AG08395 (cell line): ENCODE measurements at regions not wholly inside any gene's neighbourhood (a gene's known extent, or its start where the extent isn't known, plus 50 kb on each side); places are given as distances from the start of the nearest gene placed in this dataset.
"Not testable (repeated sequence)": the region's sequence is repeated elsewhere in the genome, so short reads cannot be mapped to it uniquely, and the experiment has no call there.

Experiments used
- DNase-seq: peaks from one replicate; pipeline ENCODE4 v3.0.0; 2012; ENCODE audit warnings: mixed read lengths, low spot score

GRCh38 chr2:89224803-89225202 lies 533.3 kb downstream of the RPIA start:
- not testable (repeated sequence) for DNase-seq

- not testable (repeated sequence) for DNase-seq
Measured at GRCh38 chr2:89229979-89230378, 538.5 kb downstream of the RPIA start.

- not testable (repeated sequence) for DNase-seq
Measured at GRCh38 chr2:89231241-89231640, 539.8 kb downstream of the RPIA start.

DNA sequence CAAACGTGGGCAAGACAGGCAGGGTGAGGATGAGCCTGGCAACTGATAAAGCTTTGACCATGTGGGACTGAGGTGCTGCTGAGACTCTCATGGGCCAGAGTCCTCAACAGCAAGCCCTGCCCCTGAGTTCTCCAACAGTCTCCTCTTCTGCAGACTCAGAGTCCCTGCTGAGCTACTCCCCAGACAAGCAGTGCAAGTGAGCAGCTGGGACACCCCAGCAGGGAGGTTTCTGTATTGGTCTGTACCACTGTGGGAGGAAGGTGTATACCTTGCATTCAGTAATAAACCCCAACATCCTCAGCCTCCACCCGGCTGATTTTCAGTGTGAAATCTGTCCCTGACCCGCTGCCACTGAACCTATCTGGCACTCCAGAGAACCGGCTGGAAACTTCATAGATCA lies 542.5 kb downstream of the RPIA start:
- not testable (repeated sequence) for DNase-seq

GRCh38 chr2:89234818-89235466 lies 543.5 kb downstream of the RPIA start:
- DNase-seq, result not testable (repeated sequence)

- not testable (repeated sequence) for DNase-seq
Measured at GRCh38 chr2:89236832-89237450, 545.5 kb downstream of the RPIA start.

- DNase-seq, result not testable (repeated sequence)
Measured at GRCh38 chr2:89237783-89238182, 546.3 kb downstream of the RPIA start.

DNA sequence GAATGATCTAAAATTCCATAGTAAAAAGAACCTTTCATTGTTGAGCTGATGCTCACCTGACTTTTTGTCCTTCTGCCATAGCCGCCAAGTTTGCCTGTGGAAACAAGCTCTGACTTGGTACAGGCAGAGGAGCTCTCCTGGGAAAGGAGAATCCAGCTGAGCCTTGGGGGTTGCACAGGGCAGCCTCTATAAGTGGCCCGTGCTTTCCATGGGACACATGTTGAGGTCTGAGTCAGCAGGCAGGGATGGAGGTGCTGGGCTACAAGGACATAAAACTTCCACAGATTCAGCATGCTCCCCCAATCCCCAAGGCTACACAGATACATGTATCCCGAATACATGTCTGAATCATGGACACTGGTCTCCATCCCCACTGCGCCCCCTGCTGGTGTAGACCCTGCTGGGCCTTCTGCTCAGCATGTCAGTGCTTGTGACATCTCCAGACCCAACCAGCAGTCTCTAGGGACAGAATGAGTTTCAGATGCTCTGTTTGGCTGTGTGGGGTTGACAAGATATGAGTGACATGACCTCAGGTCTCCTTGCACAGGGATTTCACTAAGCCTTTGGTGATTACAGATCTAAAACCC lies 551.7 kb downstream of the RPIA start:
- not testable (repeated sequence) for DNase-seq

DNA sequence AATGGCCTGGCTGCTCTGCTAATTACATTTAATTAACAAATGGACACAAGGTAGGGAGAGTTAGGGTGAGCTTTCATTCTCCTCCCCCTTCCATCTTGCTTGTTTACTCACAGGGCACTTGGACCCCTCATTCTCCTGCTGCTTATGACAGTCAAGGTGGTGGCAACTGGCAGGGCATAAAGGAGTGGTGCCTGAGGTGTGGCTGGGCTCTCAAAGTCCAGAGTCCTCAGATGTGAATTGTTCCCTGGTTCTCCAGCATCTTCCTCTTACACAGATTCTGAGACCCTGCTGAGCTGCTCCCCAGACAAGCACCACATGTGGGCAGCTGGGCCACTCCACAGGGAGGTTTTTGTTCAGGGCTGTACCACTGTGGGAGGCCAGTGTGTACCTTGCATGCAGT lies 552.9 kb downstream of the RPIA start:
- not testable (repeated sequence) for DNase-seq

DNA sequence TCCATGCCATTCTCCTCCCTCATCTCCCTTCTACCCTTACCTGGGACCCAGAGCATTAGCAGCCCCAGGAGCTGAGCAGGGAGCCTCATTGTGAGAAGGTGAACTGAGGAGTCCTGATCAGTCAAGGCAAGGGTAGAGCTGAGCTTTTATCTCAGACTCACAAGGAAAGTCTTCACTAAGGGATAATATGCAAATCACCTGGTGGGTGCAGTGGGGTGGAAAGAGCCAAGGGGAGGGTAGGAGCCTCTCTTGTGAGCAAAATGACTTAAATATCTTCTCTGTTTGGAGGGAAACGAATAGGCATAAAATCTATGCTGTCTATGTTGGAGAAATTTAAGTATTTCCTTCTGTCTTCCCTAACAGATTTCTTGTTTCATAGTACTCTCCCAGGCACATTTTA lies 554.0 kb downstream of the RPIA start:
- DNase-seq, result not testable (repeated sequence)

GRCh38 chr2:89246027-89246426 lies 554.6 kb downstream of the RPIA start:
- DNase-seq, result not testable (repeated sequence)

GRCh38 chr2:89246620-89247019 lies 555.1 kb downstream of the RPIA start:
- DNase-seq, result peak; percentile 12

DNA sequence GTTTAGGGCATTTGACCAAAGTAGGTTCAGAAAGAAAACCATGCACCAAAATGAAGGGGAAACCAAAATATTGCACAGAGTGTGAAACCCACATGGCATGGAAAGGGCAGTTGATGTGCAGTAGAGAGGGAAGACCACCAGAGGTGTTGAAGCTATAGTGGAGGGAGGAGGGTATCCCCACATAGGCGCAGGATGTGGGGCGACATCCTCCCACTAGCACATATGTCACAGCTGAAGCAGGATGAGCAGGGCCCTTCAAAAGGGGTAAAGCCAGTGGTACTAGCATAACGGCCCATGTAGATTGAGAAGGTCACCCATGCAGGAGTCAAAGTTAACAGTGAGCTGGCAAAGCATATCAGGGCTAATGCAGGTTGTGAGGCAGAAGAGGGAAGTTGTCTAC lies 563.5 kb downstream of the RPIA start:
- DNase-seq, result not testable (repeated sequence)

GRCh38 chr2:89273443-89273842 lies 582.0 kb downstream of the RPIA start:
- not testable (repeated sequence) for DNase-seq

DNA sequence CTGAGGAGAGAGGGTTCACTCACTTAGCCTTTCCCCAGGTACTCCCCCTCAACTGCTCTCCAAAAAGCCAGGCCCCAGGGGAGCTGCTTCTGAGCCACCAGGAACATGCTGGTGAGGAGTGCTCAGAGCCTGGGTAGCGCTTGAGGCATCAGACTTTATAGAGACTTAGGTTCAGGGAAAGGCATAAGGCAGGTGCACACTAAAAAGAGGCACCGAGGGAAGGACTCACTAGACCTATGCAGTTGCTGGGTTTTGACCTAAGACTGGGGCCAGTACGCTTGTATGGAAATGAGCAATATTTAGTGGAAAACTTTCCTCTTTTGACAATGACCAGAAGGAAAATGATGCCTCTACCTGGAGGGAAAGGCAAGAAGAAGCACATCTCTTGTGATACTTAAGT lies 589.1 kb downstream of the RPIA start:
- not testable (repeated sequence) for DNase-seq

DNA sequence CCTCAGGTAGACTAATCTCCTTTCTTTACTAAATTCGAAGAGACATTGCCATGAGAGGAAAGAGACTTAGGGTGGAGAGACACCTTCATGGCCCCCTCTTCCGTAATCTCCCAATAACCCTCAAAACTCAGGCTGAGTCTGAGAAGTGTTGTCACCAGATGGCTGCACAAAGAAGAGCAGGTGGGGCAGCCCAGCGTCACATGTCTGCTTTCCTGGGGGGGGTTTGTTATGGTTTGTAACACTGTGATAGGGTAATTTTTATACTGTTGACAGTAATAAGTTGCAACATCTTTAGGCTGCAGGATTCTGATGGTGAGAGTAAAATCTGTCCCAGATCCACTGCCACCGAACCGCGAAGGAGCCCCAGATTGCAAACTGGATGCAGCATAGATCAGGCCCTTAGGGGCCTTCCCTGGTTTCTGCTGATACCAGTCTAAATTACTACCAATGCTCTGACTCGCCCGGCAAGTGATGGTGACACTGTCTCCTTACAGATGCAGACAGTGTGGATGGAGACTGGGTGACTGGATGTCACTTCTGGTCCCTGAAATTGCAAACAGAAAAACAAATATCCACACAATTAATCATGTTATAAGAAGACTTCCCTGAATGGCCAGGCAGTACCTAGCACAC lies 595.1 kb downstream of the RPIA start:
- not testable (repeated sequence) for DNase-seq

DNA sequence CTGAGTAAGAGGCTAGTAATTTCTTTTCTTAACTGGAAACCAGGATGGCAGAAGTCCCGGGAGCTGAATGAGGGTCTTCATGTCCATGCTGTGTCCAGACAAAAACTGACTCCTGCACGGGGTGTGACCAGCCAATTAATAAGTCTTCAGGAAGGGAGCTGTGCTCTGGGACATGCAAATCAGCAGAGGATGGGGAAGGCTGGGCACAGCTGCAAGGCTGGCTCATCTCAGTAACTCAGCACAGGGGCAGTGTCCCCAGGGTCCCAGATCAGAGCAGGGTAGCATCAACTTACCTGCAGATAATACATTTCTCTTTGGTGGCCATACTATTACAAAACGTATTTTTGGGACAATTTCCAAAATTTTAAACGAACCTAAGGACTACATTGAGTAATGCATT lies 595.6 kb downstream of the RPIA start:
- not testable (repeated sequence) for DNase-seq

DNA sequence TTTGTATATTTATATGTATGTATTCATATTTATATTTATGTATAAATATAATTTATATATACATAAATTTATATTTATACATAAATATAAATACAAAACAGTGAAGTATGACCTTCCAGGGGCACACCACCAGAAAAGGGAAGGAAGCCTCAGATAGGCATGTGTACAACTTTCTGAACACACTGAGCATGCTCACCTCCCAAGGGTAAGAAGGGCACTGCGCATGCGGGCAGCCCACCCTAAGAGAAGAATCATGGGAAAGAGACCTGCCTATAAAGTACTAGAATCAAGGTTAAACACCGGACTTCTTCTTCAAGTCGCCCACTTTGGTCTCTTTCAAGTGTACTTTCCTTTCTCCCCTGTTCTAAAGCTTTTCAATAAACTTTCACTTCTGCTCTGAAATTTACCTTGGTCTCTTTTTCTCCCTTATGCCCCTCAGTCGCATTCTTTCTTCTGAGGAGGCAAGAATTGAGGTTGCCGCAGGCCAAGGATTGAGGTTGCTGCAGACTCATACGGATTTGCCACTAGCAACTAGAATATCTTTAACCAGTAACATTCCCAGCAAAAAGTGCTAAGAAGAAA lies 600.3 kb downstream of the RPIA start:
- DNase-seq, result not testable (repeated sequence)

DNA sequence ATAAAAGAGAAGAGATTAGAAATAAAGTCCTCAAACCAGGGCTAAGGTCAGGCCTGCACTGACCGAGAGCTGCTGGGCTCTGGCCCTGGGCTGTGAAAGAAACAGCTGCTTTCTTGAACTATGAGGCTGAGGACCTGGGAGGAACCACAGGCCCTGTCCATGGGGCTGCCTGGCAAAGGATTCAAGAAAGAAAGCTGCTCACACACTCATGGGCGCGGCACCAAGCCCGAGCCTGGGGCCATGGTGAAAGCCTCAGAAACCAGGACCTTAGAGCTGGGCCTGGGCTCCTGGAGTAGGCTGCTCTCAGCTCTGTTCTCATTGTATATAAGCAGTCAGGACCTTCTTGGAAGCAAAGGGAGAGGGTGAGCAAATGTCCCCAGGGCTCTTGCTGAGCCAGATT lies 601.9 kb downstream of the RPIA start:
- not testable (repeated sequence) for DNase-seq

GRCh38 chr2:89294335-89294734 lies 602.9 kb downstream of the RPIA start:
- not testable (repeated sequence) for DNase-seq

- not testable (repeated sequence) for DNase-seq
Measured at GRCh38 chr2:89296820-89297398, 605.4 kb downstream of the RPIA start.

DNA sequence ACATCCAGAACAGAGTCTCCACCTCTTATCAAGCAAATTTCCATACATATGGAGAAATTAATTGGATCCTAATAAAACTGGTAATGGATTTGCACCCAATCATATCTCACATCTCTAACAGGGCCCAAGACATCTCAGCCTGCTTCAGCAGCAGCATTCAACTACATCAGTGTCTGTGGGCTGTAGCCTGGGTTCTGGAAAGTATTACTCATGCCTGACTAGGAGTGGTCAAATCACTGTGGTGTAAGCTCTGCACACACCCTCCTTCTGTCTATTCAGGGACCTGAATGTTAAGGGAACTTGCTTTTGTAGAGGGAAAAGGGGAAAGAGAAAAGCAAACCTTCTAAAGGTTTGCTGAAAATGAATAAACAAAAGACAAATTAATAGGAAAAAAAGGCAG lies 607.7 kb downstream of the RPIA start:
- not testable (repeated sequence) for DNase-seq
